Neuronal stem cell (in vitro differentiated cells): ENCODE measurements at regions not wholly inside any gene's neighbourhood (a gene's known extent, or its start where the extent isn't known, plus 50 kb on each side); places are given as distances from the start of the nearest gene placed in this dataset.

Source experiments
- DNase-seq: peaks from one replicate; pipeline ENCODE4 v3.0.0-alpha.2; 2013; ENCODE audit warnings: low spot score
- H2AFZ ChIP-seq: one replicate; pipeline ENCODE4 v1.6.1; 2013; ENCODE audit warnings: mild to moderate bottlenecking, low read length, inconsistent platforms
- H2AK5ac ChIP-seq: 2 replicates; pipeline ENCODE4 v1.6.1; 2013; ENCODE audit warnings: low read depth, mild to moderate bottlenecking, inconsistent platforms, low read length, moderate library complexity, mixed read lengths
- H2BK120ac ChIP-seq: 2 replicates; pipeline ENCODE4 v1.6.1; 2013; ENCODE audit warnings: low read depth, mild to moderate bottlenecking, inconsistent platforms, low read length, moderate library complexity, mixed read lengths
- H2BK12ac ChIP-seq: one replicate; pipeline ENCODE4 v1.6.1; 2013; ENCODE audit warnings: low read length, inconsistent platforms
- H2BK15ac ChIP-seq: 2 replicates; pipeline ENCODE4 v1.6.1; 2013; ENCODE audit warnings: mild to moderate bottlenecking, low read length, inconsistent platforms, mixed read lengths
- H2BK5ac ChIP-seq: one replicate; pipeline ENCODE4 v1.6.1; 2013; ENCODE audit warnings: inconsistent platforms, mild to moderate bottlenecking, low read length, moderate library complexity
- H3K14ac ChIP-seq: one replicate; pipeline ENCODE4 v1.6.1; 2013; ENCODE audit warnings: low read length, inconsistent platforms
- H3K18ac ChIP-seq: 2 replicates; pipeline ENCODE4 v1.6.1; 2013; ENCODE audit warnings: low read length, inconsistent platforms
- H3K23ac ChIP-seq: 2 replicates; pipeline ENCODE4 v1.6.1; 2013; ENCODE audit warnings: low read depth, mild to moderate bottlenecking, mixed read lengths, low read length, inconsistent platforms; ENCODE audit not compliant: poor library complexity
- H3K27ac ChIP-seq: replicated peaks from 3 replicates; pipeline ENCODE4 v1.5.1; 2013; ENCODE audit warnings: low read length, inconsistent platforms
- H3K27me3 ChIP-seq, 3 experiments: 2 replicates each; pipeline ENCODE4 v1.6.1; 2013; ENCODE audit warnings: low read length in 3 of 3, mild to moderate bottlenecking in 2 of 3, inconsistent platforms in 1 of 3, low read depth in 1 of 3, mixed read lengths in 1 of 3, moderate library complexity in 1 of 3; ENCODE audit not compliant: control insufficient read depth in 3 of 3, insufficient read depth in 3 of 3
- H3K36me3 ChIP-seq, 2 donors: replicated peaks in 1 of 2; 2 replicates each; pipeline ENCODE4 v1.6.1; 2013; ENCODE audit warnings: low read length in 2 of 2; ENCODE audit not compliant: control insufficient read depth in 2 of 2, insufficient read depth in 2 of 2
- H3K4ac ChIP-seq: 2 replicates; pipeline ENCODE4 v1.6.1; 2013; ENCODE audit warnings: inconsistent platforms, mild to moderate bottlenecking, low read length, moderate library complexity
- H3K4me1 ChIP-seq, 2 donors: 1 replicate in 1 of 2; 2 replicates in 1 of 2; pipeline ENCODE4 v1.6.1; 2013; ENCODE audit warnings: low read length in 2 of 2, low read depth in 1 of 2; ENCODE audit not compliant: control insufficient read depth in 2 of 2, insufficient read depth in 1 of 2
- H3K4me2 ChIP-seq: one replicate; pipeline ENCODE4 v1.6.1; 2013; ENCODE audit warnings: mild to moderate bottlenecking, low read length, inconsistent platforms; ENCODE audit not compliant: insufficient read depth, poor library complexity, severe bottlenecking
- H3K4me3 ChIP-seq, 2 donors: 2 replicates each; pipeline ENCODE4 v1.5.1; 2013; ENCODE audit warnings: low read length in 2 of 2, mild to moderate bottlenecking in 2 of 2, inconsistent platforms in 1 of 2, moderate library complexity in 1 of 2
- H3K79me1 ChIP-seq: one replicate; pipeline ENCODE4 v1.6.1; 2013; ENCODE audit warnings: low read depth, mild to moderate bottlenecking, inconsistent platforms, low read length, moderate library complexity
- H3K9ac ChIP-seq: one replicate; pipeline ENCODE4 v1.6.1; 2013; ENCODE audit warnings: mild to moderate bottlenecking, low read depth, low read length, inconsistent platforms; ENCODE audit not compliant: poor library complexity
- H3K9me3 ChIP-seq, 2 donors: replicated peaks in 1 of 2; 2 replicates each; pipeline versions ENCODE3 to v1.6.1; 2013; ENCODE audit warnings: low read length in 2 of 2, mild to moderate bottlenecking in 2 of 2, inconsistent platforms in 1 of 2, low read depth in 1 of 2, mixed read lengths in 1 of 2, moderate library complexity in 1 of 2; ENCODE audit not compliant: control insufficient read depth in 2 of 2, insufficient read depth in 1 of 2
- H4K8ac ChIP-seq: one replicate; pipeline ENCODE4 v1.6.1; 2013; ENCODE audit warnings: low read depth, mild to moderate bottlenecking, inconsistent platforms, low read length, moderate library complexity
- H4K91ac ChIP-seq: one replicate; pipeline ENCODE4 v1.6.1; 2013; ENCODE audit warnings: low read length, low read depth, mild to moderate bottlenecking, inconsistent platforms; ENCODE audit not compliant: poor library complexity
- WGBS, 2 donors: extraction: QIAGEN DNeasy Blood & Tissue Kit; methylation state at CpG; one replicate each; pipeline ENCODE4 v1.1.7; 2013; ENCODE audit warnings: missing lambda C conversion rate in 2 of 2, mixed read lengths in 1 of 2; ENCODE audit not compliant: insufficient read length in 2 of 2, insufficient replicate concordance in 1 of 2; ENCODE audit errors: extremely low coverage in 2 of 2; 5-methylcytosine and 5-hydroxymethylcytosine counted together

DNA sequence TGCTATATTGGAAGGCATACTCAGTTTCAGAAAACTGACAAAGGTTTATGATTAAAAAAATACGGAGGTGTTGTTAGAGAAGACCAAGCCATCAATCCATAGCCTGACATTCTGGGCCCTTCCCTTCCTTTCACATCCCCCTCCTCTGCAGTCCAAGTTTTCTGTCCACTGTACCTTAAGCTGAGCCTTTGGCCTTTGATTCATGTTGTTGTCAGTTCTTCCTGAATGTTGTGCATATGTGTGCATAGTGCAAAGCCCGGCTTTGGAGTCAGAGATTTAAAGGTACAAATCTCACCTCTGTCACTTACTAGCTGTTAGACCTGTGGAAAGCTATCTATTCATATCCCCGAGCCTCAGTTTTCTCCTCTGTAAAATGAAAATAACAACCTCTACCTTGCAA is 104.9 kb upstream of the AGBL1 start:
- Histone ChIP-seq H2AFZ (peak overlapping the region; percentile 72), H2AK5ac (no peak overlapping the region), H4K8ac (no peak overlapping the region), H3K18ac (no peak overlapping the region), H3K9me3 (no peaks in the 10 kb centered on the region), H2BK15ac (no peak overlapping the region), H3K36me3 (no peaks in the 10 kb centered on the region), H2BK12ac (no peak overlapping the region), H3K27ac (no peak overlapping the region), H3K4me2 (no peak overlapping the region), H3K14ac (no peak overlapping the region), H3K79me1 (no peaks in the 10 kb centered on the region), H3K27me3 (no peaks in the 10 kb centered on the region), H2BK5ac (no peak overlapping the region), H4K91ac (no peak overlapping the region), H3K4me3 (no peak overlapping the region), H2BK120ac (no peak overlapping the region), H3K4me1 (peaks cover 0 to 7% of the 10 kb centered on the region in 2 donors), H3K9ac (no peak overlapping the region), H3K23ac (no peak overlapping the region), H3K4ac (no peak overlapping the region)
- WGBS, 2 donors: no CpG with 5 or more reads among the region's 3 CpGs
- DNase-seq: no peak

DNA sequence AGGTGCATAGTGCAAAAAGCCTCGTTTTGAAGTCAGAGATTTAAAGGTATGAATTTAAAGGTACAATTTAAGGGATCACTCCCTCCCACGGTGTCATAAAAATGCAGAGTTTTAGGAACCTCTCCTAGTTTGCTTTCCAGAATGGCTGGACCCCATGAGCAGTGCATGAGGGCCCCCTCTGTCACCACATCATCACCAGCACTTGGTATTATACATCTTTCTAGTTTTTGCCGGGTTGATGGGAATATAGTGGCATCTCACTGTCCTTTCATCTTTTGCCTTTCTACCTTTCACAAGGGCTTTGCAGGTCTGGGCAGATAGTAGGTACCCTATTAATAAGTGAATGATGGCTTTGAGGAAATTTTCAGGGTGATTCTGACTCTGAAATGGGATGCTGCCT is 103.6 kb upstream of the AGBL1 start:
- H3K18ac ChIP-seq: no peak overlapping the region
- no peaks in the 10 kb centered on the region for H3K36me3 ChIP-seq
- no peak overlapping the region for H3K9ac ChIP-seq
- no peak overlapping the region for H3K27ac ChIP-seq
- peaks cover 0 to 7% of the 10 kb centered on the region in 2 donors for H3K4me1 ChIP-seq
- no peak overlapping the region for H2AFZ ChIP-seq
- H3K79me1 ChIP-seq: no peaks in the 10 kb centered on the region
- H2BK5ac ChIP-seq: no peak overlapping the region
- H3K4me2 ChIP-seq: no peak overlapping the region
- no peak overlapping the region for H2BK15ac ChIP-seq
- no peak overlapping the region for H3K14ac ChIP-seq
- H2BK120ac ChIP-seq: no peak overlapping the region
- no peaks in the 10 kb centered on the region for H3K27me3 ChIP-seq
- H2AK5ac ChIP-seq: no peak overlapping the region
- no peak overlapping the region for H2BK12ac ChIP-seq
- no peak overlapping the region for H3K4me3 ChIP-seq
- H3K23ac ChIP-seq: no peak overlapping the region
- no peak for DNase-seq
- no CpG with 5 or more reads among the region's 3 CpGs for WGBS, 2 donors
- no peak overlapping the region for H3K4ac ChIP-seq
- H4K8ac ChIP-seq: no peak overlapping the region
- H4K91ac ChIP-seq: no peak overlapping the region
- no peaks in the 10 kb centered on the region for H3K9me3 ChIP-seq

DNA sequence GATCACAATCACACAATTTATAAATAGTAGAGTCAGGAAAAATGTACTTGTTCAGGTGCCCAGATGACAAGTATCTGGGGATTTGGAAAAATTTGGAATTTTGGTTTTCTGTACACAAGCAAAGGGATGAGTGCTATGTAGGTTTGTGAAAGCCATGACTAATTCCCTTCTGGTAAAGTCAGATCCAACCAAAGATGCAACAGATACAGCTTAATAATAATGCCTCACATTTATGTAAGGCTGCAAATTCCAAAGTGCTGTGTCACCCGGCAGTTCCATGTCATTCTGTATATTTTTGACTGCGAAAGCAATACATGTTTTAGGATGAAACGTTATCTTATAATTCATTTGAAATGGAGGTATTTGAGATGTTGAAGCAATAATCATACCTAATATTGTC is 102.7 kb upstream of the AGBL1 start:
- WGBS, 2 donors: no CpG with 5 or more reads among the region's 3 CpGs

DNA sequence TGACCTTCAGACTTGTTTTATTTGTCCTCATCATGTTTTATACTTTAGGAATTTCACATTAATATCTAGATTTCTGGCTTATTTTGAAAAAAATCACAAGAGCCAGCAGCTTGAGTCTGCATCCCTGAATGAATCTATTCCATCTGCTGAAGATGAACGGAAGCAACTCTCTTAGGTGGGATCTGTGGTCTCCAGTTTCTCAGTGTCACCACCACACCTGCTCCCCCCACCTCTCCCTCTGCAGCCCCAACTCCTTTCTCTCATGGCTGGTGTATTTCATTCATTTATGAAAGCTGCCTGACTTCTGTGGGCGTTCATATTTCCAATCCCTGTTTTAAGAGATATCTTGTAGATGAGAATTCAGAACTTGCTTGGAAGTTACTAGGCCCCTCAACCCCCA is 102.1 kb upstream of the AGBL1 start:
- Histone ChIP-seq H3K27me3 (no peaks in the 10 kb centered on the region), H3K9ac (no peak overlapping the region)

More for the DNA sequence above, 102.7 kb upstream of the AGBL1 start:
- Histone ChIP-seq H2AFZ (no peak overlapping the region), H2BK120ac (no peak overlapping the region), H3K9ac (no peak overlapping the region), H3K14ac (no peak overlapping the region), H3K18ac (no peak overlapping the region), H2BK12ac (no peak overlapping the region), H3K4ac (no peak overlapping the region), H3K4me2 (no peak overlapping the region), H2BK15ac (no peak overlapping the region), H3K4me1 (peaks cover 0 to 10% of the 10 kb centered on the region in 2 donors), H4K8ac (no peak overlapping the region), H3K27ac (no peak overlapping the region), H3K9me3 (peaks cover 0 to 3% of the 10 kb centered on the region in 2 donors), H2AK5ac (no peak overlapping the region), H3K79me1 (no peaks in the 10 kb centered on the region), H2BK5ac (no peak overlapping the region), H3K27me3 (no peaks in the 10 kb centered on the region), H3K23ac (no peak overlapping the region), H4K91ac (no peak overlapping the region), H3K36me3 (peaks cover 0 to 2% of the 10 kb centered on the region in 2 donors), H3K4me3 (no peak overlapping the region)
- no peak for DNase-seq

More for the DNA sequence above, 102.1 kb upstream of the AGBL1 start:
- peaks cover 0 to 3% of the 10 kb centered on the region in 2 donors for H3K9me3 ChIP-seq
- H3K4ac ChIP-seq: no peak overlapping the region
- no peak overlapping the region for H2BK15ac ChIP-seq
- no peak overlapping the region for H3K14ac ChIP-seq
- no peak overlapping the region for H3K18ac ChIP-seq
- H3K27ac ChIP-seq: no peak overlapping the region
- H3K4me1 ChIP-seq: peaks cover 0 to 10% of the 10 kb centered on the region in 2 donors
- no CpG with 5 or more reads among the region's 2 CpGs for WGBS, 2 donors
- no peaks in the 10 kb centered on the region for H3K79me1 ChIP-seq
- H3K4me3 ChIP-seq: no peak overlapping the region
- H2BK5ac ChIP-seq: no peak overlapping the region
- H3K36me3 ChIP-seq: peaks cover 0 to 2% of the 10 kb centered on the region in 2 donors
- H2BK12ac ChIP-seq: no peak overlapping the region
- DNase-seq: no peak
- H4K91ac ChIP-seq: no peak overlapping the region
- no peak overlapping the region for H2AK5ac ChIP-seq
- H3K4me2 ChIP-seq: no peak overlapping the region
- no peak overlapping the region for H2AFZ ChIP-seq
- H4K8ac ChIP-seq: no peak overlapping the region
- no peak overlapping the region for H3K23ac ChIP-seq
- H2BK120ac ChIP-seq: no peak overlapping the region
